ENCODE measurements at regions not wholly inside any gene's neighbourhood (a gene's known extent, or its start where the extent isn't known, plus 50 kb on each side); places are given as distances from the start of the nearest gene placed in this dataset.

- no peak for TF ChIP-seq TCF7 (IDR thresholded peaks at IDR 0.05; ENCODE audit: borderline replicate concordance)
- TF ChIP-seq SREBF2 (IDR thresholded peaks at IDR 0.05; ENCODE audit: low read length) = no peak
- TF ChIP-seq PBX3 (IDR thresholded peaks at IDR 0.05; ENCODE audit: insufficient replicate concordance, low read depth, low read length) = no peak
- TF ChIP-seq RB1 (IDR thresholded peaks at IDR 0.05; ENCODE audit: borderline replicate concordance) = no peak
- no peak for TF ChIP-seq SREBF1 (IDR thresholded peaks at IDR 0.05; ENCODE audit: low read length)
Measured at GRCh38 chr9:80059191-80059590, 487.4 kb downstream of the TLE4 start (continued).

- H3K27me3 ChIP-seq (replicated peaks in 1 of 2; ENCODE audit: control insufficient read depth in 2 of 2, insufficient read depth in 2 of 2, low read length in 1 of 2) = no peaks in the 10 kb centered on the region
- no peak overlapping the region for H3K4me2 ChIP-seq (ENCODE audit: control insufficient read depth, insufficient read depth)
- no peak overlapping the region for H3K27ac ChIP-seq (ENCODE audit: control insufficient read depth, insufficient read depth)
- H3K79me2 ChIP-seq (ENCODE audit: control insufficient read depth, insufficient read depth, low read length) = no peaks in the 10 kb centered on the region
- H3K4me1 ChIP-seq (ENCODE audit: control insufficient read depth, insufficient read depth, low read length) = no peaks in the 10 kb centered on the region
- ChIA-PET RAD21 (ENCODE audit: unreplicated experiment) (interaction anchor here (0.7 kb wide), 1 partner anchor 649 kb away, joined by 3 read pairs; no protein-coding TSS in a partner anchor), CTCF (no interaction called here), SMC1A (ENCODE audit: uncharacterized antibody, unreplicated experiment) (interaction anchor here (0.7 kb wide), 1 partner anchor 8 kb away, joined by 3 read pairs; no protein-coding TSS in a partner anchor), POLR2A (no interaction called here)
- no peaks in the 10 kb centered on the region for H3K9me3 ChIP-seq (replicated peaks; ENCODE audit: control insufficient read depth, insufficient read depth, low read length)
- H3K9ac ChIP-seq (ENCODE audit: control insufficient read depth, insufficient read depth, low read length) = no peak overlapping the region
- intact Hi-C loops (cut with micrococcal nuclease; ENCODE audit: unreplicated experiment) (no loop called here), in situ Hi-C loops (cut with MboI) (no loop called here)
- no peak overlapping the region for H2AFZ ChIP-seq (ENCODE audit: control insufficient read depth, low read depth, low read length)
- no peak for FAIRE-seq
- H3K4me3 ChIP-seq = no peak overlapping the region
- BruUV-seq (replicated peaks) = no TSS peak
- TF ChIP-seq MEF2B (IDR thresholded peaks at IDR 0.05; ENCODE audit: partially characterized antibody, poor library complexity, severe bottlenecking) = no peak
- TF ChIP-seq RAD21 (IDR thresholded peaks at IDR 0.05; ENCODE audit: insufficient read depth, low read depth, low read length) = no peak
- TF ChIP-seq CREB1 (IDR thresholded peaks at IDR 0.05; ENCODE audit: low read depth) = no peak
- no peak for TF ChIP-seq RFX5 (IDR thresholded peaks at IDR 0.05; ENCODE audit: low read depth, low read length)
- TF ChIP-seq MAX (IDR thresholded peaks at IDR 0.05; ENCODE audit: low read depth, low read length) = no peak
- TF ChIP-seq RB1 (IDR thresholded peaks at IDR 0.05; ENCODE audit: borderline replicate concordance) = no peak
- TF ChIP-seq HDAC2 (IDR thresholded peaks at IDR 0.05) = no peak
- TF ChIP-seq POLR2AphosphoS5 (IDR thresholded peaks at IDR 0.05; ENCODE audit: low read length) = no peak
- H4K20me1 ChIP-seq (ENCODE audit: control insufficient read depth, insufficient read depth) = no peaks in the 10 kb centered on the region
- 50% methylated on average over 1 of the region's 1 CpG for WGBS (ENCODE audit: insufficient coverage, insufficient replicate concordance, low lambda C conversion rate, missing lambda C conversion rate)
- ATAC-seq = no peak
- no peaks in the 10 kb centered on the region for H3K36me3 ChIP-seq (ENCODE audit: control insufficient read depth in 2 of 2, insufficient read depth in 2 of 2, low read length in 1 of 2)
- no peak for DNase-seq (ENCODE audit: low read depth, low spot score)
Measured at GRCh38 chr9:80052830-80053229, 481.1 kb downstream of the TLE4 start.

All from GM12878 (cell line).